ENCODE measurements at regions not wholly inside any gene's neighbourhood (a gene's known extent, or its start where the extent isn't known, plus 50 kb on each side); places are given as distances from the start of the nearest gene placed in this dataset.

DNA sequence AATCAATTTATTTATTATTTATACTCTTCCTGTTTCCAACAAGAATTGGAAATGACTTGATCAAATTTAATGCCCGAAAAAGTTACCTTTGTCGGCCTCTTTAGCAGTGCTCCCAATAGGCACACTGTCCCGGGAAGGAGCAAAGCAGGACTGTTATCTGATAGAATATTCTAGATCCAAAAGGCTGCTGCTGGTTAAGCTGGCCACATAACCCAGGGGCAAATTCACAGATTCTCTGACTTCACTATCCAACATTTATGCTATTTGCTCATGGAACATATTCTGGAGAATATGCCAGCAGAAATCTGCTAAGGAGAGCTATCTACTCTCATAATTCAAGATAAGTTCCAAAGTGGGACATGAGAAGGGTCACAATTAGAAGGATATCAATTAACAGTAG lies 100.2 kb upstream of the DMAC1 start:
- Histone ChIP-seq H3K27me3 (no peaks in the 10 kb centered on the region), H3K9me3 (replicated peaks) (no peaks in the 10 kb centered on the region), H3K4me1 (no peaks in the 10 kb centered on the region), H3K4me3 (no peak overlapping the region), H3K36me3 (no peaks in the 10 kb centered on the region), H3K27ac (no peak overlapping the region)
- no peak for DNase-seq

DNA sequence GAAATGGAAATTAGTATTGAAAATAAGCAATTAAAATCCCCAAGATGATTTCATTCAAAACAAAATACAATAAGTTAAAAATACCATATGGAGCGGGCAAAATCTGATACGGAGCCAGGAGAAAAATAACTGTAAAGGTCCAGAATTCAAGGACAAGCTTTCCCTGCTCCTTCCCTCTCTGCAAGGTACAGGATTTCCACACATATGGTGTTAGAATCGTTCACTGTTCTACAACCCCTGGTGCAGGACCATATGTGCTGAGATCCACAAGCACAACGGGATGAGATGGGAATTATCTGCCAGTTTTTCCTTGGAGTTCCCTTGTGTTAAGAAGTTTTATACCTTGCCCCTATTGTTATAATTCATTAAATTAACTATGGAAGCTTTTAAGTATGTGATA lies 94.7 kb upstream of the DMAC1 start:
- Histone ChIP-seq H3K4me1 (no peaks in the 10 kb centered on the region), H3K4me3 (no peak overlapping the region), H3K9me3 (replicated peaks) (no peaks in the 10 kb centered on the region), H3K36me3 (no peaks in the 10 kb centered on the region), H3K27ac (no peak overlapping the region), H3K27me3 (no peaks in the 10 kb centered on the region)
- DNase-seq: no peak

DNA sequence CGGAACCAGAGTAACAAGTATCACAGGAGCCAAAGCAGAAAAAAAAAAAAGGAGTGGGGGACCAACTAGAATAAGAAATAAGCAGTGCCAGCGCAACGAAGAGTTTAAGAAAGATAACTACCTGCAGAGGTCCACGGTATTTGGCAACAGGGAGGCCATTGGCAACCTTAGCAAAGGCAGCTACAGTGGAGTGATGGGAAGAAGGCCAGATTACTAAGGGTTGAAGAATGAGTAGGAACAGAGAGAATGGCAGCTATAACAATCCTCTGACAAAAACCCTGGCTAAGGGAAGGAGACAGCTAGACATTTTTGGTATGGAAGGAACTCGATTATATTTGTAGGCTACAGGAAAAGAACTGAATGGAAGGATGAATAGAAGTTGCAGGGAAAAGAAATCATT lies 93.4 kb upstream of the DMAC1 start:
- no peak overlapping the region for H3K4me3 ChIP-seq
- no peak overlapping the region for H3K27ac ChIP-seq
- H3K36me3 ChIP-seq: no peaks in the 10 kb centered on the region
- DNase-seq: no peak
- H3K9me3 ChIP-seq (replicated peaks): no peaks in the 10 kb centered on the region
- H3K4me1 ChIP-seq: no peaks in the 10 kb centered on the region
- H3K27me3 ChIP-seq: no peaks in the 10 kb centered on the region

DNA sequence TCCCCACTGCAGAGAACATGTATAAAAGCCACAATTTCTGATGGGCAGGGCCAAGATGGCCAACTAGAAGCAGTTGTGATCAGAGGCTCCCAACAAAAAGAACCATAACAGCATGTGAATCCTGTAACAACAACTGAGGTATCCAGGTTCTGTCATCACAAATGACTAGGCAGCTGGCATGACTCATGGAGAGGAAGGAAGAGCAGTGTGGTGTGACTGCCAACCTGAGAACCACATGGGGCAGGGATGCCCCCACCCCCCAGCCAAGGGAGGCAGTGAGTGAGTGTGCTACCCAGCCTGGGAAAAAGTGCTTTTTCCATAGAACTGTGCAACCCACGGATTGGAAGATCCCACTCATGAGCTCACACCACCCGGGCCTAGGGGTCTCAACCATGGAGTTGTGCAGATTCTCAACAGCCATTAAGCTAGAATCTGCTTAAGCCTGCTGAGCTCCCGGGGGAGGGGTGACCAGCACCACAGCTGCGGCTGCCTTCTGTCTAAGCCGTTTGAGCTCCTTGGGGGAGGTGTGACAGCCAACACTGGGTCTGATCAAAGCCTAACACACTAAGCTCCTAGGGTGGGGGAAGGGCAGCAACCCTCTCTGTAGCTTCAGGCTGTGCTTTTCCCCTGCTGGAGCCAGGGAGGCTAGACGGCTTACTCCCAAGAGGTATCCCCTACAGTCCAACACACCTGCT lies 80.1 kb upstream of the DMAC1 start:
- peak; percentile 91 for DNase-seq
- H3K4me1 ChIP-seq: peaks cover 26% of the 10 kb centered on the region
- H3K27me3 ChIP-seq: no peaks in the 10 kb centered on the region
- H3K9me3 ChIP-seq (replicated peaks): 0 out of 2 replicates have a peak, but pooled peaks cover 2% of the 10 kb centered on the region
- H3K36me3 ChIP-seq: no peaks in the 10 kb centered on the region
- no peak overlapping the region for H3K4me3 ChIP-seq
- peak overlapping the region; percentile 88 for H3K27ac ChIP-seq

DNA sequence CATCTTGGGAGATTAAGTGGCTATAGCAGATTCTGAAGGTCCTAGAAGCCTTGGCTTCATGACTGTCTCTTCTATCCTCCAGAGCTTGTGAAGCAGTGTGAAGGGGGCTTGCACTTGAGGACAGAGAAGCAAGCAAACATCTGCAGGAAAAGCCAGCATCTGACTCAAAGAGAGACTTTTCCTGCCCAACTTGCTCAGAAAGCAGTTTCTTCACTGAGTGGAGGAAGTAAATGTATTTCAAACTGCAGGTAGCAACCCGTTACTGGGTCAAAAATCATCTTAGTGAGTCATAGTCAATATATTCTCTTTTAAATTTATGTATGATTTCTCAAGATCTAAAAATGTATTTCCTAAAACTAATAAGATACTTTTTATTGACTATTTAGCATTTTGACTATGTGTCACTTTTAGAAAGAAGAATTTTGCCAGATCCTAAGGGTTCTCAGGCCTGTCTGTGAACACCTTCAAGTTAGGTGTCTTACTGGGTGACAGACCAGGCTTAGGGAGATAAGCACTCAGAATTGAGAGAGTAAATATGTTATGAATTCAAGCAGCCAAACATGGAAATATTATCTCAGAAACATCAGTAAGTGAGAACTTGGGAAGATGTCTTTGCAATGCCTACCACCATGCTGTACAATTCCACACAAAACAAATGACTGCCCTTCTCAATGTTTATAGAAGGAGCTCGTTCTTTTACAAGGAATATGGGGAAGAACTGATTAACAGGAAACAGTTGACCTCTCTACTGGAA lies 72.6 kb upstream of the DMAC1 start:
- H3K4me3 ChIP-seq: no peak overlapping the region
- no peak overlapping the region for H3K27ac ChIP-seq
- no peak for DNase-seq
- no peaks in the 10 kb centered on the region for H3K4me1 ChIP-seq
- no peaks in the 10 kb centered on the region for H3K27me3 ChIP-seq
- H3K36me3 ChIP-seq: no peaks in the 10 kb centered on the region
- no peaks in the 10 kb centered on the region for H3K9me3 ChIP-seq (replicated peaks)

DNA sequence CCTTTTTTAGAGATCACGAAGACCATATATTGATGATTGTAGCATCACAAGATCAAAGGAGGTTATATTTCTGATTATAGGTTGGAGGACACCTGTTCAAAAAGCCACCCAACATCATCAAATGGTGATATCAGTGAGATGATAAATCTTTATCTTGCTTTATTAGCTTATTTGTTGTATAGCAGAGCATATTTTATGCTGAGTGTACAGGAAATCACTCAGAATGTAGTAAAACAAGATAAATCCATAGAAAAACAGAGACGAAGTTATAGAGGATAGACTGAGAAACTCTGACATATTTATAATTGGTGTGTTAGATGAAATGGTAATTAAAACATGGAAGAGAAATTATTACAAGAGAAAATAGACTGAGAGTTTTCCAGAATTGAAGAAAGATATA lies 69.8 kb upstream of the DMAC1 start:
- Histone ChIP-seq H3K27me3 (no peaks in the 10 kb centered on the region), H3K36me3 (no peaks in the 10 kb centered on the region), H3K4me1 (no peaks in the 10 kb centered on the region), H3K9me3 (replicated peaks) (no peaks in the 10 kb centered on the region), H3K27ac (no peak overlapping the region), H3K4me3 (no peak overlapping the region)
- DNase-seq: no peak

DNA sequence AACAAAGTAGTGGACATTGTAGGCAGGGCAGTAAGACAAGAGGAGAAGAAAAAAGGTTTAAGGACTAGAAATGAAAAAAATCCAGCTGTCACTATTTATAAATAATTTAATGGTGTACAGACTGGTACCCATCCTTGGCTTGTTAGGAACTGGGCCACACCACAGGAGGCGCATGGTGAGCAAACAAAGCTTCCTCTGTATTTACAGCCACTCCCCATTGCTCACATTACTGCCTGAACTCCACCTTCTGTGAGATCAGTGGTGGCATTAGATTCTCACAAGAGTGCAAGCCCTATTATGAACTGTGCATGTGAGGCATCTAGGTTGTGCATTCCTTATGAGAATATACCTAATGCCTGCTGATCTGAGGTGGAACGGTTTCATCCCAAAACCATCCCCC lies 62.6 kb upstream of the DMAC1 start:
- H3K4me3 ChIP-seq: no peak overlapping the region
- DNase-seq: peak; percentile 17 to 50
- no peaks in the 10 kb centered on the region for H3K27me3 ChIP-seq
- H3K27ac ChIP-seq: no peak overlapping the region
- H3K9me3 ChIP-seq (replicated peaks): no peaks in the 10 kb centered on the region
- H3K4me1 ChIP-seq: 0 out of 2 replicates have a peak, but pooled peaks cover 3% of the 10 kb centered on the region
- H3K36me3 ChIP-seq: no peaks in the 10 kb centered on the region

DNA sequence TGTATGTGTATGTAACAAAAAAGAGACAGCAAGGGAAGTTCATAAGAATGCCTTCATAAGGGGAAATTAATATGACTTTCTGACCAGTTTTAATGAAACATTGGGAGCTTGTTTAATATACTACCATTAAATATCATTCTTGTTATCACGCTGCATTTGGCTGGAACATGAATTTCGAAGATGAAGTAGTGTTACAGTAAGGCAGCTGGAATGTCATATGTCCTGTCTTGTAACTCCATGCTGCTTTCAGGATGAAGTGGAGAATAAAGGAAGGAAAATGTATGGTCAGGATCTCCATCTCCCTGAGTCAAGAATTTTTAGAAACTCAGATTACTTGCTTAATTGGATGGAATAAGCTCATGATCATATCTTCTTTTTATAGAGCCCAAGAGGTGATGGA lies 61.5 kb upstream of the DMAC1 start:
- Histone ChIP-seq H3K27me3 (no peaks in the 10 kb centered on the region), H3K4me1 (0 out of 2 replicates have a peak, but pooled peaks cover 3% of the 10 kb centered on the region), H3K36me3 (no peaks in the 10 kb centered on the region), H3K27ac (no peak overlapping the region), H3K4me3 (no peak overlapping the region), H3K9me3 (replicated peaks) (no peaks in the 10 kb centered on the region)
- no peak for DNase-seq

DNA sequence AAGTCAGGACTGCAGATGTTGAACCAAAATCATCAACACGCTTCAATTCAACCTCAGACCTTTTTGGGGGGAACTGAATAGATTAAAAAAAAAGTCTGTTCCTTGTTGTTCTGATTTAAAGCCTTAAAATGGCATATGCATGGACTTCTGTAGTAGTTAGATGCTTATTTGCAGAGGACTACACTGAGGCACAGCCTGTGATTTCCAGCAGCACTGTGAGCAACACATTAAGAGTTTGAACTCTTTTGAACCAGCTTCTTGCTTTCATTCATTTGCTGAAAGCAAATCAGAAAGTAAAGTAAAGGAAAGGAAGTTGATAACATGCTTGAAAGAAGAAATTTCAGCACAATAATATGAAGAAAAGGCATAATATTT lies 60.7 kb upstream of the DMAC1 start:
- Histone ChIP-seq H3K4me1 (0 out of 2 replicates have a peak, but pooled peaks cover 3% of the 10 kb centered on the region), H3K9me3 (replicated peaks) (no peaks in the 10 kb centered on the region), H3K36me3 (no peaks in the 10 kb centered on the region), H3K4me3 (no peak overlapping the region), H3K27me3 (no peaks in the 10 kb centered on the region), H3K27ac (no peak overlapping the region)
- no peak for DNase-seq

DNA sequence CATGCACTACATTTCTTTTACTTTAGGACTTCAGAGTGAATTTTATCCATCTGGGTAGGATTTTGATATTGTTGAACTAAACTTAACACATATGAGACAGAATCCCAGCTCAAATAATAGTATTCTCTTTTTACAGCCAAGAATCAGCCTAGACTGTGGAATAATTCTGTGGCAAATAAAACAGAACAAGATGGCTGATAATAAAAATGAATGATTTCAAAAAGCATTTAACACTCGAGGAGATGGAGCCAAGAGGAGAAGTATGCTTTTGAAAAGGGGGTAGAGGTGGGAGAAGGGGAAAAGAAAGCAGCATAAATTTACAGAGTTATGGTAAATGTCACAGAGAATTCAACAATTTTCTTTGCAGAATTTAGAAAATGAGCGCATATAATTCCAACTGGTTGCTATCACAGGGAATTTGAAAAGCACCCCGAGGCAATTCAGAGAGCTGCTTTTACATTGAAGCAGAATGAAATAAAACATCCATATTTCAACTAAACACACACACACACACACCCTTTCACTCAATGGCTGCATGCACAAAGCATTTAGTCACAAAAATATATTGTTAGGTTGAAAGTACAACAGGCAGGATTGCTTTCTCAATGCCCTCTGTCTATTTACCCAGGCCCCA lies 60.2 kb upstream of the DMAC1 start:
- Histone ChIP-seq H3K4me1 (0 out of 2 replicates have a peak, but pooled peaks cover 3% of the 10 kb centered on the region), H3K9me3 (replicated peaks) (no peaks in the 10 kb centered on the region), H3K4me3 (no peak overlapping the region), H3K27me3 (no peaks in the 10 kb centered on the region), H3K36me3 (no peaks in the 10 kb centered on the region), H3K27ac (no peak overlapping the region)
- DNase-seq: no peak

DNA sequence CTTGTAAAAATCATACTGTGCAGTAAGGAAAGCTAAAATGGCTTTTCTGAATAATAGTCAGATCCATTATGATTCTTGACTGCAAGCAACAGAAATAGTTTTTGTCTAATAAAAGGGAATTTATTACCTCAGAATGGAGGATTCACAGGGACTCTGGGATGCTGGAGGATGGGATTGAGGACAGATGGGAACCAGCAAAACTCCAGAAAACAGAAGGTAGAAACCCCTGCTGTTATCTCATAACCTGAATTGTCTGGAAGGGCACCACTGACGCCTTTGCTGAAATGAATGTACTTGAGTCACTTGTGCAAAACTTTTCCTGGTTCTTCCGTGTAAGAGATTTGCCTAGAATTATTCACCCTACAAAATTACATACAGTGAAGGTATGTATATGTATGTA lies 58.6 kb upstream of the DMAC1 start:
- H3K27ac ChIP-seq: no peak overlapping the region

DNA sequence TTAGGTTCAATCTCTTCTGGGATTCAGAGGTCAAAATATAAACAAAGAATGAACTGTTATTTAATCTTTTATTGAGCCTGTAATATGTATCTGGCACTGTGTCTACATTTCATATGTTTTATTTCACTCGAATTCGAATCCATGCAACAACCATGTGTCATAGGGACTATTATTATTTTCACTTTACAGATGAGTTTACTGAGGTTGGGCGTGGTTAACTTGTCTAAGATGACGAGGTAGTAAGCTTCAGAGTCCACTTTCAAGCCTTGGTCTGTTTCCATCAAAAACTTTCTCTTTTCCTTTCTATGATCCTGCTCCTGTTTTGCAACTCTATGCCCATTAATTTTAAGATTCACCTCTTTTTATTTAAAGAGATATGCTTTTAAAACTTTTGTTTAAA lies 55.2 kb upstream of the DMAC1 start:
- Histone ChIP-seq H3K9me3 (replicated peaks) (no peaks in the 10 kb centered on the region), H3K27me3 (no peaks in the 10 kb centered on the region), H3K4me1 (peaks cover 7% of the 10 kb centered on the region), H3K36me3 (no peaks in the 10 kb centered on the region), H3K4me3 (no peak overlapping the region), H3K27ac (no peak overlapping the region)
- DNase-seq: no peak

More for the DNA sequence above, 58.6 kb upstream of the DMAC1 start:
- no peaks in the 10 kb centered on the region for H3K27me3 ChIP-seq
- no peak for DNase-seq
- H3K36me3 ChIP-seq: no peaks in the 10 kb centered on the region
- H3K4me3 ChIP-seq: no peak overlapping the region
- H3K4me1 ChIP-seq: 0 out of 2 replicates have a peak, but pooled peaks cover 3% of the 10 kb centered on the region
- H3K9me3 ChIP-seq (replicated peaks): no peaks in the 10 kb centered on the region
